ENCODE measurements at regions not wholly inside any gene's neighbourhood (a gene's known extent, or its start where the extent isn't known, plus 50 kb on each side); places are given as distances from the start of the nearest gene placed in this dataset.

DNA sequence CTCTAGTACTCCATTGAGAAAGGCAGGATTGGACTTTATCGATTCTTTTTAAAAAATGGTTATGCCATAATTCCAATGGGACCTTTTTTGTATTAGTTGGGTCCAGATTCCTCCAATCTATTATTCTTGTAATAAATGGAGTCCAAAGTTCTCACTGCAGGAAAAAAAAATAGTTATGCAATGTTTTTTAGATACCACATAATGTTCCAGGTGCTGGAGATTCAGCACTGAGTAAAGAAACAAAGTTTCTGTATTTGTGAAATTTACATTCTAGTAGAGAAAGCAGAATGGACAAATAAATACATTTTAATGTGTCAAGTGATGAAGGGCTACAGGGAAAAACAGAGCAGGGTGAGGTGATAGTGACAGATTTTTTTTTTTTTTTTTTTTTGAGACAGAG is 78.5 kb upstream of the MYCN start:
- no peaks in the 10 kb centered on the region for H3K9me2 ChIP-seq (replicated peaks; ENCODE audit: insufficient read depth, low read length)
- H3K4me2 ChIP-seq (ENCODE audit: low read depth, low read length) = no peak overlapping the region
- no peak overlapping the region for H2AFZ ChIP-seq (ENCODE audit: low read length)
- no peak overlapping the region for H3K9ac ChIP-seq (ENCODE audit: low read length)
- H3F3A ChIP-seq (ENCODE audit: insufficient read depth, low read length) = no peaks in the 10 kb centered on the region
- no peaks in the 10 kb centered on the region for H3K79me2 ChIP-seq (ENCODE audit: low read length)
- no peak for DNase-seq
- H3K36me3 ChIP-seq (replicated peaks; ENCODE audit: insufficient read depth, low read length) = no peaks in the 10 kb centered on the region
- H3K27ac ChIP-seq (ENCODE audit: low read length) = no peak overlapping the region
- no peak overlapping the region for H3K4me3 ChIP-seq (ENCODE audit: low read length)
- no peaks in the 10 kb centered on the region for H3K9me3 ChIP-seq (replicated peaks; ENCODE audit: insufficient read depth, low read length)
- no peaks in the 10 kb centered on the region for H3K27me3 ChIP-seq (replicated peaks; ENCODE audit: insufficient read depth, low read length)
- no peaks in the 10 kb centered on the region for H3K4me1 ChIP-seq (ENCODE audit: low read length)
- H4K20me1 ChIP-seq (ENCODE audit: insufficient read depth, low read length) = no peaks in the 10 kb centered on the region
- TF ChIP-seq CTCF (IDR thresholded peaks at IDR 0.05; ENCODE audit: low read length) (no peak), EZH2 (optimal IDR thresholded peaks at IDR 0.05; ENCODE audit: low read depth, low read length) (no peak), EZH2phosphoT487 (IDR thresholded peaks at IDR 0.05; ENCODE audit: low read length) (no peak)

DNA sequence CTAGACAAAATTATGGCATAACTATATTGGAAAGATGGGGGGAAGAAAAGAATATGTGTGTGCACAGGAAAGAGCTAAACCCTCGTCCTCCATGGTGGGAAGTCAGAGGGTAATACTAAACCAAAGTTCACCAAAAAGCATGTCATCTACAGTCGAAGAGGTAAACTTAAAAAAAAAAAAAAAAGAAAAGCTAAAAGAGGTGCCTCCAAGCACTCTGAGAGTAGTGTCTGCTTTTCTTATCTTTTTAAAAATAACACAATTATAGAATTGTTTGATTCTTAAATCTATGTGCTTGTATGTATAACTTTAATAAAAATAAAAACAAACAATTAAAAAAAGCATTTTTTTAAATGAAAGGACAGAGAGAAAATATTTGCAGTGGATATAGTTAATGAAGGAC is 77.3 kb upstream of the MYCN start:
- Histone ChIP-seq H3K27ac (ENCODE audit: low read length) (no peak overlapping the region), H3K36me3 (replicated peaks; ENCODE audit: insufficient read depth, low read length) (no peaks in the 10 kb centered on the region), H3K27me3 (replicated peaks; ENCODE audit: insufficient read depth, low read length) (no peaks in the 10 kb centered on the region), H2AFZ (ENCODE audit: low read length) (no peak overlapping the region), H3K4me2 (ENCODE audit: low read depth, low read length) (no peak overlapping the region), H3F3A (ENCODE audit: insufficient read depth, low read length) (no peaks in the 10 kb centered on the region), H3K9me2 (replicated peaks; ENCODE audit: insufficient read depth, low read length) (no peaks in the 10 kb centered on the region), H3K9ac (ENCODE audit: low read length) (no peak overlapping the region), H3K4me1 (ENCODE audit: low read length) (no peaks in the 10 kb centered on the region), H3K4me3 (ENCODE audit: low read length) (no peak overlapping the region), H3K79me2 (ENCODE audit: low read length) (no peaks in the 10 kb centered on the region), H3K9me3 (replicated peaks; ENCODE audit: insufficient read depth, low read length) (no peaks in the 10 kb centered on the region), H4K20me1 (ENCODE audit: insufficient read depth, low read length) (no peaks in the 10 kb centered on the region)
- DNase-seq = no peak
- TF ChIP-seq EZH2 (optimal IDR thresholded peaks at IDR 0.05; ENCODE audit: low read depth, low read length) = no peak
- TF ChIP-seq EZH2phosphoT487 (IDR thresholded peaks at IDR 0.05; ENCODE audit: low read length) = no peak
- TF ChIP-seq CTCF (IDR thresholded peaks at IDR 0.05; ENCODE audit: low read length) = no peak

GRCh38 chr2:15863494-15864175 is 76.7 kb upstream of the MYCN start:
- Histone ChIP-seq H4K20me1 (ENCODE audit: insufficient read depth, low read length) (no peaks in the 10 kb centered on the region), H3K9me3 (replicated peaks; ENCODE audit: insufficient read depth, low read length) (no peaks in the 10 kb centered on the region)
- DNase-seq = no peak

More at GRCh38 chr2:15863494-15864175, 76.7 kb upstream of the MYCN start:
- no peak overlapping the region for H3K9ac ChIP-seq (ENCODE audit: low read length)
- no peaks in the 10 kb centered on the region for H3K27me3 ChIP-seq (replicated peaks; ENCODE audit: insufficient read depth, low read length)
- no peaks in the 10 kb centered on the region for H3K36me3 ChIP-seq (replicated peaks; ENCODE audit: insufficient read depth, low read length)
- no peaks in the 10 kb centered on the region for H3K9me2 ChIP-seq (replicated peaks; ENCODE audit: insufficient read depth, low read length)
- no peaks in the 10 kb centered on the region for H3K4me1 ChIP-seq (ENCODE audit: low read length)
- H2AFZ ChIP-seq (ENCODE audit: low read length) = no peak overlapping the region
- H3F3A ChIP-seq (ENCODE audit: insufficient read depth, low read length) = no peaks in the 10 kb centered on the region
- H3K79me2 ChIP-seq (ENCODE audit: low read length) = no peaks in the 10 kb centered on the region
- H3K4me3 ChIP-seq (ENCODE audit: low read length) = no peak overlapping the region
- H3K27ac ChIP-seq (ENCODE audit: low read length) = no peak overlapping the region
- no peak for TF ChIP-seq CTCF (IDR thresholded peaks at IDR 0.05; ENCODE audit: low read length)
- H3K4me2 ChIP-seq (ENCODE audit: low read depth, low read length) = no peak overlapping the region
